Gastroesophageal sphincter (tissue), 3 donors: ENCODE measurements at regions not wholly inside any gene's neighbourhood (a gene's known extent, or its start where the extent isn't known, plus 50 kb on each side); places are given as distances from the start of the nearest gene placed in this dataset.

Source experiments
- CTCF ChIP-seq, 4 experiments: fragments of 200-600 bp in 2 of 4; fragments of 450-650 bp in 2 of 4; sonication (generic) in 1 of 4; IDR thresholded peaks; one replicate each; pipeline ENCODE4 v1.5.1; 2017 to 2019; ENCODE audit warnings: antibody characterized with exemption in 4 of 4, mild to moderate bottlenecking in 2 of 4, moderate library complexity in 2 of 4
- EP300 ChIP-seq: sonication (generic); formaldehyde crosslinking; IDR thresholded peaks from one replicate; pipeline ENCODE4 v1.6.1; 2017; ENCODE audit warnings: antibody characterized with exemption, mild to moderate bottlenecking

GRCh38 chr4:166169111-166169510 lies 296.1 kb downstream of the TLL1 start:
- TF ChIP-seq EP300 (no peak), CTCF (IDR thresholded peaks at IDR 0.05) (no peak)
